Lower leg skin (tissue), 4 donors: ENCODE measurements at regions not wholly inside any gene's neighbourhood (a gene's known extent, or its start where the extent isn't known, plus 50 kb on each side); places are given as distances from the start of the nearest gene placed in this dataset.
A peak's percentile ranks its signal among the peaks of the same experiment; 100 is the strongest.

ENCODE experiments used
- DNase-seq, 2 donors: peaks; one replicate each; pipeline ENCODE4 v3.0.0-alpha.2; 2019; ENCODE audit warnings: low spot score in 2 of 2
- H3K4me3 ChIP-seq: fragments of 200-600 bp; sonication (generic); 2 replicates; pipeline ENCODE4 v1.5.1; 2017; ENCODE audit warnings: mild to moderate bottlenecking, low read depth; ENCODE audit not compliant: poor library complexity, severe bottlenecking
- CTCF ChIP-seq, 3 donors: fragments of 450-650 bp; IDR thresholded peaks; one replicate each; pipeline ENCODE4 v1.5.1; 2016; ENCODE audit warnings: antibody characterized with exemption in 3 of 3, mild to moderate bottlenecking in 3 of 3, moderate library complexity in 2 of 3
- POLR2A ChIP-seq, 2 donors: fragments of 450-650 bp; IDR thresholded peaks; one replicate each; pipeline ENCODE4 v1.6.1; 2016 to 2017; ENCODE audit warnings: antibody characterized with exemption in 2 of 2, mild to moderate bottlenecking in 1 of 2, moderate library complexity in 1 of 2
- WGBS, 2 donors: methylation state at CpG; one replicate each; pipeline ENCODE4 v1.1.5; 2018; 5-methylcytosine and 5-hydroxymethylcytosine counted together
- intact Hi-C: fragments of 100-400 bp; cut with DNase I; formaldehyde crosslinking; loops from one replicate; pipeline ENCODE4 v1.15.0; 2023; ENCODE audit warnings: low total_unique reads

- intact Hi-C loops, result no loop called here
- WGBS, 2 donors, result 61 to 79% methylated on average over 13 of the region's 13 CpGs
- no peak for DNase-seq
- no peak overlapping the region for H3K4me3 ChIP-seq
- no peak for TF ChIP-seq CTCF (IDR thresholded peaks at IDR 0.05)
- TF ChIP-seq POLR2A (IDR thresholded peaks at IDR 0.05), result no peak
Observed at GRCh38 chr22:49705972-49706352, 121.7 kb downstream of the BRD1 start.

GRCh38 chr22:49705216-49705971 is 122.3 kb downstream of the BRD1 start:
- 41 to 52% methylated on average over 19 to 22 of the region's 22 CpGs for WGBS, 2 donors
- intact Hi-C loops, result no loop called here
- no peak for DNase-seq
- TF ChIP-seq POLR2A (IDR thresholded peaks at IDR 0.05) (no peak), CTCF (IDR thresholded peaks at IDR 0.05) (no peak)
- no peak overlapping the region for H3K4me3 ChIP-seq

- no peak for DNase-seq
- WGBS, 2 donors, result 66 to 70% methylated on average over 38 to 39 of the region's 39 CpGs
- no peak for TF ChIP-seq POLR2A (IDR thresholded peaks at IDR 0.05)
- no peak for TF ChIP-seq CTCF (IDR thresholded peaks at IDR 0.05)
- no peak overlapping the region for H3K4me3 ChIP-seq
- intact Hi-C loops, result no loop called here
Observed at GRCh38 chr22:49704345-49705215, 123.1 kb downstream of the BRD1 start.

- H3K4me3 ChIP-seq, result no peak overlapping the region
- TF ChIP-seq POLR2A (IDR thresholded peaks at IDR 0.05), result no peak
- no peak for TF ChIP-seq CTCF (IDR thresholded peaks at IDR 0.05)
- intact Hi-C loops, result no loop called here
- 72 to 74% methylated on average over 10 of the region's 10 CpGs for WGBS, 2 donors
- DNase-seq, result peak in 1 of 2 donors; percentile 62
Observed at GRCh38 chr22:49703990-49704344, 123.7 kb downstream of the BRD1 start.

GRCh38 chr22:49703505-49703904 is 124.2 kb downstream of the BRD1 start:
- WGBS, 2 donors, result 58 to 60% methylated on average over 15 of the region's 15 CpGs

More at GRCh38 chr22:49703505-49703904, 124.2 kb downstream of the BRD1 start:
- TF ChIP-seq POLR2A (IDR thresholded peaks at IDR 0.05), result no peak
- TF ChIP-seq CTCF (IDR thresholded peaks at IDR 0.05), result no peak
- H3K4me3 ChIP-seq, result no peak overlapping the region
- intact Hi-C loops, result no loop called here
- peak in 1 of 2 donors; percentile 50 for DNase-seq
